HG03103 (cell line): ENCODE measurements at regions not wholly inside any gene's neighbourhood (a gene's known extent, or its start where the extent isn't known, plus 50 kb on each side); places are given as distances from the start of the nearest gene placed in this dataset.
"Not testable (repeated sequence)": the region's sequence is repeated elsewhere in the genome, so short reads cannot be mapped to it uniquely, and the experiment has no call there.

ENCODE experiments used
- ATAC-seq: cut with Tn5 transposase; IDR thresholded peaks from one replicate; pipeline ENCODE4 v1.9.1; 2021; ENCODE audit warnings: low read depth; ENCODE audit not compliant: unreplicated experiment

GRCh38 chr21:27366036-27366435 is 399.1 kb upstream of the ADAMTS5 start:
- no peak for ATAC-seq

DNA sequence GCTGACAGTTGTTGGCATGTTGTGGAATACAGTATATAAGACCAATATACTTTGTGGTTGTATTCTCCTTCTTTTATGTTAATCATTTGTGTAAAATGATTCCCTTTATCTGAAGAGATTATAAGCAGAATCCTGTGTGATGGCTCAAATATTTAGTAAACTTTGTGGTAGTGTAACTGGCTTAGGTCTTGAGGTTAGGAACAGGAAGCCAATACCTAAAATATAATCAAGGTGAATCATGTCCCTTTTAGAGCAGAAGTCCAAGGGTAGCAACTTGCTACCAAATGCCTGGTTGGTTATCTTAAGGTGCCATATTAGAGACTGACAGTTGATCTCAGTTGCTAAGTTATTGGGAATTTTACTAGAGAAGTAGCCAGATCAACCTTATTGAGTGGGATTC is 398.5 kb upstream of the ADAMTS5 start:
- ATAC-seq: no peak

GRCh38 chr21:27363719-27364477 is 397.0 kb upstream of the ADAMTS5 start:
- no peak for ATAC-seq

GRCh38 chr21:27362249-27362648 is 395.4 kb upstream of the ADAMTS5 start:
- ATAC-seq: no peak

GRCh38 chr21:27359141-27359540 is 392.3 kb upstream of the ADAMTS5 start:
- ATAC-seq: no peak

DNA sequence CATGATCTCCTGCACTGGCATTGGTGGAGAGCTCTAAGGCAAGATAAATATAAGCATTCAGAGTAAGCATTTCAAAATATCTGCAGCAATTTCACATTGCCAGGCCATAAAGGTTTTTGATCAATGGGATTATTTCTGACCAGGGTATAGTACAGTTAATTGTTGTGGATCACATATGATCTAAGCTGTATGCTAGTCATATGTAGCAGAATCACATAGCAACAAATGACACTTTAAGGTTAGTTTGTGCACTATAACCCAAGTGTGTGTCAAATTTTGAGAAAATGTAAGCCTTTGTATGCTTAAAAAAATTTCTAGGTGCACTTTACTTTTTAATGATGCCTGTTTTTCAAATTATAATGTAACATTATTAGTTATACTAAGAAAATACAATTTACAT is 386.0 kb upstream of the ADAMTS5 start:
- ATAC-seq: no peak

DNA sequence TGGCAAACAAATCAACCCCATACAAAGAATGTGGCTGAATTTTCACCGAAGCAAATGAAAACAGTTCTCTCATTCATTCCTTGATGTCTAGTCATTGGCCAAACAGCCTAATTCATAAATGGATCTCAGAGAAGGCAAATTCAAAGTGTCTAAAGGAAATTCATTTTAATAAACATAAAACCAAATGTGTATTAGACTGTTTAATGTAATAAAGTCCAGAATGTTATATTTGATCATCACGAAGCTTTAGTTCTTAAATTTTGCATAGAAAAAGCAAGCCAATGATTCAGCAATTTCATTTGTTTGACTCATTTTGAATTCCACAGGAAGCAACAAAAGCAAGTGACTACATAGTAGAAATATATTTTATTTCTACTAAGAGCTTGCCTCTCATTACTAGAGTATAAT is 379.2 kb upstream of the ADAMTS5 start:
- ATAC-seq: no peak

GRCh38 chr21:27339902-27340301 is 373.0 kb upstream of the ADAMTS5 start:
- no peak for ATAC-seq

DNA sequence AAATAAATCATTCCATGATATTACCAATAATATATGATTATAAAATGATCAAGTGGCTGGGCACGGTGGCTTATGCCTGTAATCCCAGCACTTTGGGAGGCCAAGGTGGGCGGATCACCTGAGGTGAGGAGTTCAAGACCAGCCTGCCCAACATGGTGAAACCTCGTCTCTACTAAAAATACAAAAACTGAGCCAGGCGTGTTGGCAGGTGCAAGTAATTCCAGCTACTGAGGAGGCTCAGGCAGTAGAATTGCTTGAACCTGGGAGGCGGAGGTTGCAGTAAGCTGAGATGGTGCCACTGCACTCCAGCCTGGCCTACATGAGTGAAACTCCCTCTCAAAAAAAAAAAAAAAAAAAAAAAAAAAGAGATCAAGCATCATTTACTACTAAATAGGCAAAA is 371.1 kb upstream of the ADAMTS5 start:
- ATAC-seq: not testable (repeated sequence)

- ATAC-seq: no peak
These were observed 366.2 kb upstream of the ADAMTS5 start for GRCh38 chr21:27333096-27333495.

DNA sequence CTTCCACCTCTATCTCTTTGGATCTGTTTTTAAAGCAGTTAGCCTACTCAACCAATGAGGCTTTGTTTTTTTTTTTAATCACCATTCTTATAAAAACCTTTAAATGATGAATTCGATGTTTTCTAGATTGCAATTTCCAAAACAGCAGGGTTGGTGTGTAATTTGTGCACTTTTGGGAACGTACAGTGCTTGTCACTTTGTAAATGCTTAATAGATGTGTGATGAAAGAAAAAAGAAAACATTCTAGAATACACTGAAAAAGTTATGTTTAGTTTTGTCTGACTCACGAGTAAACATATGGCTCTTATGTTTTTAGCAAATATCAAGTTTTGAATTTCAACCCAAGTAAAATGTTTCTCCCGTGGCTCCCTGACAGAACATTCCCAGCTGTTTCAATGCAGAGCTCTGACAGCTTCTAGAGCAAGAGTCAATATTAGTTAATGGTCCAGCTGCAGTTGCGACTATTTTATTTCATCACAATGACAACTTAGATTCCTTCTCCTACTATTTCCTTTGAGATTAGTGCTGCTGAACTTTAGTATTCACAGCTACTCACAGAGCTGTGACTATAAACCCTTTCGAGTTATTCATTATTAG is 362.5 kb upstream of the ADAMTS5 start:
- ATAC-seq: no peak

DNA sequence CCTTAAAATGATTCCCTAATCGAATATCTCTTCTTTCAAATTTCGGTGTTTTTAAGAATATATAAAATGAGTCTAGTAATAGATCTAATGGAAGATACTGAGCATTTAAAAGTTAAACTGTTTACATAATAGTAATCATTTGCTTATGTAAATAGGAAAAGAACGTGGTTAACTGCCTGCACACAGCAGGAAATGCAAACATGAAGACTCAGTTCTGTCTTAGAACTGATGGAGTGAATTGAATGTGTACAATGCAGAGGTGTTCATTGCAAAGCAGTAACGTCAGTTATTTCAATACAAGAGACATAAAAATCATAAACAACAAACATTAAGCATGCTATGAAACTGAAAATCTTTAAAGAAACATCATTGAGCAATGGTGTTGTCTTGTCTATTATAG is 359.4 kb upstream of the ADAMTS5 start:
- ATAC-seq: no peak

DNA sequence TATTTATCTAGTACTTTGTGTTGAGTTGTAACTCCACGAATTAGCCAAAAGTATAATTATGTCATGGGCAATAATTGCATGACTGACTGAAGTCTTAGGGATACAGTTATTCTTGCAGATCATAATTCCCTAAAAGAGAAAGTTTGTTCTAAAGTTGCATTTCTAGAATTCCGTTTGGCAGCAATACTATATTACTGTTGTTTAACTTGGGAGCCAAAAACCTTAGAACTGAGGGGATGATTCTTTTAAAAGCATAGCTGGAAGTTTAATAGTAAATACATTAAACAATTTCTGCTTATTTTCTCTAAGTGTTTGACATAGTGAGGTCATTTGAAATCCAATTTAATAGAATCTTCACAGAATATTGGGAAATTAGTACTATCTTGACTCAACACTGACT is 356.4 kb upstream of the ADAMTS5 start:
- ATAC-seq: no peak

- no peak for ATAC-seq
These were observed 354.9 kb upstream of the ADAMTS5 start for GRCh38 chr21:27321791-27322190.

GRCh38 chr21:27320868-27321267 is 354.0 kb upstream of the ADAMTS5 start:
- ATAC-seq: no peak

DNA sequence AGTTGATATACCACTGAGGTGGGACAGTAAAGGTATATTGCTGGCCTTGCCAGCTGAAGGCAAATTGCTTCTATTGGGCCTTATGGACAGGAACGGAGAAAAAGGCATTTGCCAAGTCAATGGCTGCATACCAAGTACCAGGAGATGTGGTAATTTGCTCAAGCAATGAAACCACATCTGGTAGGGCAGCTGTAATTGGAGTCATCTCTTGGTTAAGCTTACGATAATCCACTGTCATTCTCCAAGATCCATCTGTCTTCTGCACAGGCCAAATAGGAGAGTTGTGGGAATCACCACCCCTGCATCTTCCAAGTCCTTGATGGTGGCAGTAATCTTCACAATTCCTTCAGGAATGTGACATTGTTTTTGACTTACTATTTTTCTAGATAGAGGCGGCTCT is 350.7 kb upstream of the ADAMTS5 start:
- not testable (repeated sequence) for ATAC-seq

DNA sequence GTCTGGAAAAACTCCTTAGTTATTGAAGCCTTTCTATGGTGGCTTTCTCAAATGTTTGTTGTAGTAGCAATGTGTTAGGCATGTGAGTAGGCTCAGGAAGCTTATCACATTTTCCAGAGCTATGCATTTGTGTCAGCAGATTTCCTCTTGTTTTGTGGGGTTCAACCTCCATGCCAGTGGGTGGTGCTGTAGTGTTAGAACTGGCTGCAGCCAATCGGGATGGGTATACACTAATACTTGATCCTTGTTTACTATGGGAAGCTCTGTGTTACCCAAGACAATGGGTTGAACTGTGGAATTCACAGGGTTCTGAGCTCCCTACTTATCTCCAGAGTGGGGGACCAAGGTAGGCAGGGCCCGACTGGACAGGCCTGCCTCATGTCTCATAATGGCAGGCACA is 348.5 kb upstream of the ADAMTS5 start:
- ATAC-seq: no peak

DNA sequence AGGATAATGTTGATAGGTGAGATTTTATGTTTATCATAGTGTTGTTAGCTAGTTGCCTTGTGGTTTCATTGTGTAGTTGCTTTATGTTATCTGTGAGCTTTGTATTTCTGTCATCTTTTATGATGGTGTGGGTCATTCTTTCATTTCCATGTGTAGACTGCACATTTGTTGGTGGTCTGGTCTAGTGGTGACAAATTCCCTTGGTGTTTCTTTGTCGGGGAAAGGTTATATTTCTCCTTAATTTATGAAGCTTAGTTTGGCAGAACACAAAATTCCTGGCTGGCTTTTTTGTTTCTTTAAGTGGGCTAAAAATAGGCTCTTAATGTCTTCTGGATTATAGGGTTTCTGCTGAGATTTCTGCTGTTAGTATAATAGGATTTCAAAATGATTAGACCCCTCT is 347.2 kb upstream of the ADAMTS5 start:
- ATAC-seq: no peak

GRCh38 chr21:27306791-27307775 is 340.2 kb upstream of the ADAMTS5 start:
- ATAC-seq: no peak

DNA sequence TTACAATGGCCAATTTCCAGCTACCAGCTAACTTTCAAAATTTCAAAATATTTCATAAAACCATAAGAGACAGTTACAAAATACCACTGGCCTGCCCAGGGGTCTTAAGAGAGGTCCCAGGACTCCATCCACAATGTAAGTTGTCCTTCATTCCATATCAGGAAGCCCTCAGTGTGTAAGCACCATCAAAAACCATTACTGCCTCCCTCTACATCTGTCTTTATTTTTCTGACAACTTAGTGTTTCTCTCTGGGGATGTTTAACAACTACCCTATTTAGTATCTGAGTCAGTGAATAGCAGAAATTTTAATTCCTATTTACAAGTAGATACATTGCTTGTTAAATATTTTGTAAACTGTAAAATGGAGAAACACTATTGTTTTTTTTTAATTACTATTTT is 339.3 kb upstream of the ADAMTS5 start:
- no peak for ATAC-seq

GRCh38 chr21:27301220-27301619 is 334.3 kb upstream of the ADAMTS5 start:
- ATAC-seq: no peak
